GM21619 (cell line): ENCODE measurements at regions not wholly inside any gene's neighbourhood (a gene's known extent, or its start where the extent isn't known, plus 50 kb on each side); places are given as distances from the start of the nearest gene placed in this dataset.
"Not testable (repeated sequence)": the region's sequence is repeated elsewhere in the genome, so short reads cannot be mapped to it uniquely, and the experiment has no call there.

ENCODE experiments used
- ATAC-seq: cut with Tn5 transposase; IDR thresholded peaks from one replicate; pipeline ENCODE4 v1.9.1; 2021; ENCODE audit not compliant: unreplicated experiment

- ATAC-seq, result no peak
Observed at GRCh38 chr12:124160097-124160756, 134.7 kb upstream of the RFLNA start.

GRCh38 chr12:124161402-124161801 lies 133.5 kb upstream of the RFLNA start:
- ATAC-seq, result not testable (repeated sequence)

DNA sequence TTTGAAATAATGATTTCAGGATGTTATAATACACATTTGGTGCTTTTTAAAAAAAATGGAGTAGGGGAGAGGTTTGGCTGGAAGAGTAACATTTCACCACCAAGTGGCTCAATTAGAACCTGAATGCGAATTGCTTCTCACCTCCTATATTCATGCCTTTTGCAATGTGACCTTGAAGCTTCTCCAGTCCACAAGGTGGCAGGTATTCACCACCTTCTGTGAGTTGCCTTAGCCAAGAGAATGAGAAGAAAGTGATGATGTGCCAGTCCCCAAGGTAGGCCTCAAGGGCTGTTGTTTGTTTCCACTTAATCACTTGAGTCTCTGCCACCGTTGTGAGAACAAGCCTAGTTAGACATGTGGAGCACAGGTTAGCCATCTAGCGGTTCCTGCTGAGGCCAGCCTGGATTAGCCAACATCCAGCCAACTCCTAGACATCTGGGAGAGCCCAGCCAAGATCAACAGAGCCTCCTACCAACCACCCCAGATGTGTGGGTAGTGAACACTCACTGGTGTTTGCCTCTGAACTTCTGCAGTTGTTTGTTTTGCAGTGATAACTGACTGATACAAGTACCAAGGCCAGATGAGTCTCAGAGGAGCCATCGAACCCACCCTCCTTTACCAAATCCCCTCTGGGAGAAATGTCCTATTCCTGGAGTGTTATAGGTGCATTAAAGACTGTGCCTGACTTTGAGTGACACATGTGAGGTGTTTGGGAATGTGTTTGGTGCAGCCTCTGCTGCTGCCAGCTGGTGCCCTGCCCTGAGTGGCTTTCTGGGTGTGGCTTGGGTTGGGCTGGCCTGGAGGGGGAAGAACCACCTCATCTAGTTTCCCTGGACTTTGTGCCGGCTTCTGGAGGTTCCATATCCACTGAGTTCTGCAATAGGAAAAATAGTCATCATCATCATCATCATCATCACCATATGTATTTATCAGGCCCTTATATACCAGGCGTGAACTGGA lies 132.5 kb upstream of the RFLNA start:
- no peak for ATAC-seq

- ATAC-seq, result no peak
Observed at GRCh38 chr12:124165695-124166094, 129.2 kb upstream of the RFLNA start.

DNA sequence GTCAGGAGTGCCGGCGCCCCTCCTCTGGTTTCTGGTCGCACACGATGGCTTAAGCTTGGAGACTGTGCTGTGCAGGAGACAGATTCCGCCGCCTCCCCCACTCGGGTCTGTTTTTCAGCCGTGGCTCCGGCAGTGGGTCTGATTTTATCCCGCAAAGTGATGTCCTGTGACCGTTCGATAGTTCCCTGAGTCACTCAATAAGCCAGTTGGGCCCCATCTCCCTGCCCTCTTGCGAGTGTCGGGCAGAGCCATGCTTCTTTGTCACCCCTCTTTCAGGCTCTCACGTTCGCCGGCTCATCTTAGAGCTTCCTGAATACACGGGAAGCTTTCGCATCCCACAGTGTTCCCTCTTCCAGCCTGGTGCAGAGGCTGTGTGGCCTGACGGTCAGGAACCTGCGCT lies 127.8 kb upstream of the RFLNA start:
- no peak for ATAC-seq

- no peak for ATAC-seq
Observed at GRCh38 chr12:124168016-124168786, 126.7 kb upstream of the RFLNA start.

- ATAC-seq, result no peak
Observed at GRCh38 chr12:124169577-124170284, 125.2 kb upstream of the RFLNA start.

DNA sequence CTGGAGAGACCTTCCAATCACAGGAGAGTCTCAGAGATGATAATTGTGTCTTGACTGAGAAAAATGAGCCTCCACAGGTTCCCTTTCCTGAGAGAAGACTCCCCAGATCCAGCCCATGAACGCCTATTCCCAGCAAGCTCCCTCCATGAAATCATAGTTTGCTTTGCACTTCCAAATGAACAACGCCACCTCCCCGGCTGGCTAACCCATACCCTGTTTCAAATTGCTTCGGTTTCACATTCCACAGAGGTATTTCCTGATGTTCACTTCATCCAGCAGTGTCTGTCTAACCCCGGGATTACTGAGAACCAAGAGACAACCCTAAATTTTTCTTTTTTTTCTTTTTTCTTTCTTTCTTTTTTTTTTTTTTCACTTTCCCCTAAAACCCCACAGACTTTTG lies 124.1 kb upstream of the RFLNA start:
- ATAC-seq, result no peak

DNA sequence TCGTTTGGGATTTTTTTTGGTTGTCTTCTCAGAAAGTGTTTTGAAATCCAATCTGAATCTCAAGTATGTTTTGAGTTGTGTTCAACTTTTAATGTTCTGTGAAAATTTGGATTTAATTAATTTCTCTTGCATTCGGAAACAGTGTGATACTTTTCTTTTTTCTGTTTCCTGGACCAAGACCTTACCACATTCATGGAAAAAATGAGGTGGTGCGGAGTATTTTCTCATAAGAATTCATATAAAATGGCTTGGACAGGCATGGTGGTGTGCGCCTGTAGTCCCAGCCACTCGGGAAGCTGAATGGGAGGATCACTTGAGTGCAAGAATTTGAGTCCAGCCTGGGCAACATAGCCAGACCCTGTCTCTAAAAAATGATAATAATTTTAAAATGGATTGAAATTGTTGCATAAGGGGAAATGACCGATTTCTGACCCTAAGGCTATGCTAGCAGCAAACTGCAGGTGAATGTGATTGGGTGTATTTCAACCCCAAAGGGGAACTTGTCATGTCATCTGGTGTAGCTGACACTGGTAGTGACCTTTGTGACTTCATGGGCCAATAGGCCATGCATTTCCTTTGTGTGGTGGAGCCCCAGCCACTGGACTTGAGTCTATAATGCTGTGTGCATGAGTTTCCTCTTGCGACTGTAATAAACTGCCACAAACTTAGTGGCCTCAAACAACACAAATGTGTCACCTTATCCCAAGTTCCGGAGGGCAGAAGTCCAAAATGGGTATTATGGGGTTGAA lies 123.5 kb upstream of the RFLNA start:
- ATAC-seq, result no peak

- ATAC-seq, result no peak
Observed at GRCh38 chr12:124172636-124173035, 122.3 kb upstream of the RFLNA start.

- no peak for ATAC-seq
Observed at GRCh38 chr12:124173692-124174091, 121.2 kb upstream of the RFLNA start.

DNA sequence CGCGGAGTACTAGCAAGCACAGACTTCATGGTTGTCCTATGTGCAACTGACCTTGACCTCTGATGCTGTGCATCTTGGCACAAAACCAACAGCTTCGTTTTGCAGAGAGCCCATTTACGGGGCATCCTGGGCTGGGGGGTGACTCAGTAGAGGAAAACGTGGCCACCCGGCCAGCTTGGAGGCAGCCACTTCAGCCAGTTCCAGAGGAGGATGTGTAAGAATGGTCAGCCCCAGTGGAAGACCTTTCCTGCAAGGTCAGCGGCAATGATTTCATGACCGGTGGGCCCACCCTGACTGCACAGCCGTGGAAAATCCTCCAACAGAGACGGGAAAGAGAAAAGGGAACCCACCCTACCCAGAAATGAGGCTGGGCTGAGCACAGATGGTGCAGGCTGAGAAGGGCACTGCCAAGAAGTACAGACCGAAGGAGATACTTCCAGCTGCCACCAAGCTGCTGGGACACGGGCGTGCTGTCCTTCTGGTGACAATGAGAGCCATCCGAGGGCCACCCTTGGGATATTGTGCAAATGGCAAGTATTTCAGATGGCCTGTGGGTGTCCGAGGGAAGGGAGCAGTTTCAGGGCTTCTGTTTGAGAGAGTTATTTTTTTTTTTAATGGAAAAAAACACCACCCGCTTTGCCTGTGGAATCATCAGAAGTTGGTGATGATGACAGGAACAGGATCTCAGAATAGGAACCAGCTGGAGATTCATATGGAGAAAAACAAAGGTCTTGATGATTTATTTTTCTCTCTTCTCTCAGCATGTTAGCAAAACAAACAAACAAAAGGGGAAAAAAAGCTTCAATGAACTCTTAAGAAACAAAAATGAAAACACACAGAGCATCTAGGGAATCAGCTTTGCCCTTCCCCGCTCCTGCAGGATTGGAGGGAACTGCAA lies 120.2 kb upstream of the RFLNA start:
- ATAC-seq, result no peak

DNA sequence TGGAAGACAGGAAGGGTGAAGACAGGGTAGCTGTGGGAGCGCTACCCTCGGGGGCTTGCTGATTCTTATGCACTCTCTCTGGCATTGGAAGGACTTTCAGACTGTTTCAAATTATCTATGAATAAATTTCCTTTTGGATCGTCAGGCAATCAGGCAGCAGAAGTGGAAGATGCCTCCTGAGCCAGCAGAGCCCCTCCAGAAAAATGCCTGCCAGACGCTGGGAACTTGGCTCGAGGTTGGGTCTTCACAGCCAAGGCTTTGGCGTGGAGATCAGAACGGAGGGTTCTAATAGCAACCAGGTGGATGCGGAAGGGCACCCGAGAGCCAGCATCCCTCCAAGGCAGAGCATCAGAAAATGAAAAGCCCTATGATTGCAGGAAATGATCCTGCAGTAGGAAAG lies 119.2 kb upstream of the RFLNA start:
- no peak for ATAC-seq

- ATAC-seq, result no peak
Observed at GRCh38 chr12:124177276-124177950, 117.5 kb upstream of the RFLNA start.

DNA sequence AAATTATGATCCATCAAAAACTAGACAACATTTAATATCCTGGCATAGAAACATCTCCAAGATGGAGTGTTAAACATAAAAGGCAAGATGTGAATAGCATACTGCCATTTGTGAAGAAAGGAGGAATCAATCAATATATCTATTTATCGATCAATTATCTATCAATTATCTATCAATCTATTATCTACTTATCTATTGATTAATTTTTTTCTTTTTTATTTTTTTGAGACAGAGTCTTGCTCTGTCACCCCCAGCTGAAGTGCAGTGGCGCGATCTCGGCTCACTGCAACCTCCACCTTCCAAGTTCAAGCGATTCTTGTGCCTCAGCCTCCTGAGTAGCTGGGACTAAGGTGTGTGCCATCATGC lies 117.0 kb upstream of the RFLNA start:
- no peak for ATAC-seq

DNA sequence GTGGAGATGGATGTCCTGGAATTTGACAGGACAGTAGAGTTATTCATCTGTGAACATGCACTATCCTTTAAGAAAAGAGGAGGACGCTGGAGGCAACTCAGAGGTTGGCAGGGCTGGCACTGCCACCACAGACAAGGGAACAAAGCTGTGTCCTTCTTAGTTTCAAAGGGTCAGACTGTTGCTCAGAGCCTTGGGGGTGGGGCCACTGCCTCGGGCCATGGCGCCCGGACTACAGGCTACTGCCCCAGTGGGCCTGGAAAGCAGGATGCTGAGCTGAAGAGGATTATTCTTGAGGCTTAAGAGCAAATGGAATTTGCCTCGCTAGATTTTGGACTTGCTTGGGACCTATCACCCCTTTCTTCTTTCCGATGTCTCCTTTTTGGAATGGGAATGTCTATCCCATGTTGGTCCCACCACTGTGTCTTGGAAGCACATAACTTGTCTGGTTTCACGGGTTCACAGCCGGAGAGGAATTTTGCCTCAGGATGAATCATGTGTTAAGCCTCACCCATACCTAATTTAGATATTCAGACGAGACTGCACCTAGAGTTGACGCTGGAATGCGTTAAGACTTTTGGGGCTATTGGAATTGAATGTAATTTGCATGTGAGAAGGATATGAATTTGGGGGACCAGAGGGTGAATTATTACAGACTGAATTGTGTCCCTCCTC lies 114.8 kb upstream of the RFLNA start:
- no peak for ATAC-seq

DNA sequence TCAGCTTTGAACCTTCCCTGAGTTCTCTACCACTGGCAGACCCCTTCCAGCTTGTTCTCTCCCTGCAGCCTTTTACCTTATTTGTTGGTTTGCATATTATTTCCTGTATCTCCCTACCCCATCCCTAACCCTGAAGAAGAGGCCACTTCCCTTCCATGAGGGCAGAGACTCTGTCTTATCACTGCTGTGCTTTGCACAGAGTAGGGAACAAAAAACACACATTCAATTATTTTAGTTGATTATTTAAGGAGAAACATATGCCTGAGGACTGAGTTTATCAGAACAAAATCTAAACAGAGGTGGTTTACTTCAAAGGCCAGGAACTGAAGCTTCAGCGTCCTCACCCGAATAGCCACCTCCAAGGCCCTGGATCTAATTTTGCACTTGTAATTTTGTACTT lies 111.7 kb upstream of the RFLNA start:
- ATAC-seq, result no peak

- ATAC-seq, result no peak
Observed at GRCh38 chr12:124184456-124184855, 110.4 kb upstream of the RFLNA start.
